ENCODE measurements at regions not wholly inside any gene's neighbourhood (a gene's known extent, or its start where the extent isn't known, plus 50 kb on each side); places are given as distances from the start of the nearest gene placed in this dataset.

DNA sequence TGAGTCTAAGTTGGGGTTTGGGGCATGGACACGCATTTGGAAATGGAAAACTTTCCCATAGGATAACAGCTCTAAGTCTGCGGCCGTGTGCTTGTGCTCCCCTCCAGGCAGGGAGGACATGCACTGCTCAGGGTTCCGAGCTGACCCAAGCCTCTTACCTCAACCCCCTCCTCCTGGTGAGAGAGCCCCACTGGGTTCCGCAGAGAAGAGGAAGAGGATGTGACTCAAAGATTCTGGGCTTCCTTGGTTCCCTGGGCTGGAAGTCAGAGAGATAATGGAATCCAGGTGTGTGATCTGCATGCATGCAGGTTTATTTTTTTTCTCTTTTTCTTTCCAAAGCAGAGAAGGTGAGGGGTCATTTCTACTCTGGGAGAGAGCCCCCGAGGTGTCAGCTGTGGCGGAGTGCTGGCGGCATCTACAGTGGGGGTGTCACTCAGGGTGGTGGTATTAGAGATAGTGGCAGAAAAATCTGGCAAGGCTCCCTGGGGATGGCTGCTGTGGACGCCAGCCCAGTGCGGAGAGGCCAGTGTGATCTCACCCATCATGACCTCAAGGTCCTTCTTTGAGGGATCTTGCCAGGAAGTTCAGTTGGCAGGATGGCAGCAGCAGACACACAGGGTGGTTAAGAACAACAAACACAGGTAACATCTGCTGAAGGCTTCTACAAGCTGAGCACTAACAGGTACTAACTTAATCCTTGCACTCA lies 168.7 kb upstream of the HAND2 start:
- TF ChIP-seq PHF8 (conservative IDR thresholded peaks at IDR 0.05; ENCODE audit: low read depth, low read length) (no peak), TEAD4 (IDR thresholded peaks at IDR 0.05; ENCODE audit: low read depth, low read length) (no peak), POLR2AphosphoS5 (IDR thresholded peaks at IDR 0.05; ENCODE audit: low read depth, low read length) (no peak)
- TF ChIP-seq, protein P1, sequence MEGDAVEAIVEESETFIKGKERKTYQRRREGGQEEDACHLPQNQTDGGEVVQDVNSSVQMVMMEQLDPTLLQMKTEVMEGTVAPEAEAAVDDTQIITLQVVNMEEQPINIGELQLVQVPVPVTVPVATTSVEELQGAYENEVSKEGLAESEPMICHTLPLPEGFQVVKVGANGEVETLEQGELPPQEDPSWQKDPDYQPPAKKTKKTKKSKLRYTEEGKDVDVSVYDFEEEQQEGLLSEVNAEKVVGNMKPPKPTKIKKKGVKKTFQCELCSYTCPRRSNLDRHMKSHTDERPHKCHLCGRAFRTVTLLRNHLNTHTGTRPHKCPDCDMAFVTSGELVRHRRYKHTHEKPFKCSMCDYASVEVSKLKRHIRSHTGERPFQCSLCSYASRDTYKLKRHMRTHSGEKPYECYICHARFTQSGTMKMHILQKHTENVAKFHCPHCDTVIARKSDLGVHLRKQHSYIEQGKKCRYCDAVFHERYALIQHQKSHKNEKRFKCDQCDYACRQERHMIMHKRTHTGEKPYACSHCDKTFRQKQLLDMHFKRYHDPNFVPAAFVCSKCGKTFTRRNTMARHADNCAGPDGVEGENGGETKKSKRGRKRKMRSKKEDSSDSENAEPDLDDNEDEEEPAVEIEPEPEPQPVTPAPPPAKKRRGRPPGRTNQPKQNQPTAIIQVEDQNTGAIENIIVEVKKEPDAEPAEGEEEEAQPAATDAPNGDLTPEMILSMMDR (IDR thresholded peaks at IDR 0.05; ENCODE audit: control extremely low read depth in 1 of 3, insufficient read depth in 1 of 3, low read depth in 1 of 3, low read length in 3 of 3): no peak
- 94% methylated on average over 9 of the region's 10 CpGs; no CpG with 5 or more reads in 1 of the 2 experiments for WGBS, 2 experiments (ENCODE audit: extremely low coverage in 1 of 2, insufficient coverage in 1 of 2, insufficient read length in 1 of 2, insufficient replicate concordance in 2 of 2, low coverage in 1 of 2, low lambda C conversion rate in 2 of 2, missing lambda C conversion rate in 1 of 2)
- Histone ChIP-seq H3K27me3 (replicated peaks in 1 of 4; ENCODE audit: control insufficient read depth in 3 of 4, extremely low read depth in 1 of 4, insufficient read depth in 3 of 4, low read length in 3 of 4) (peaks cover 0 to 1% (median 0%) of the 10 kb centered on the region in 4 experiments; a peak in 1 of 7 replicates), H2BK15ac (ENCODE audit: low read length) (no peak overlapping the region; the same call in 1 of the 2 replicates), H3K56ac (replicated peaks; ENCODE audit: insufficient read length, low read depth, low read length) (no peak overlapping the region), H3K9me3 (ENCODE audit: insufficient read depth in 2 of 2, low read depth in 1 of 2, low read length in 1 of 2) (no peaks in the 10 kb centered on the region), H2AFZ (ENCODE audit: low read length) (no peak overlapping the region; the same call in 1 of the 2 replicates), H2BK12ac (ENCODE audit: low read depth, low read length) (no peak overlapping the region), H3K27ac (ENCODE audit: low read depth, low read length) (no peak overlapping the region), H3K23me2 (ENCODE audit: low read depth, low read length) (no peaks in the 10 kb centered on the region), H3K9ac (replicated peaks in 1 of 4; ENCODE audit: extremely low read depth in 1 of 4, low read depth in 3 of 4, low read length in 3 of 4) (no peak overlapping the region), H4K5ac (ENCODE audit: insufficient read length, low read depth, low read length) (no peak overlapping the region), H3K18ac (ENCODE audit: extremely low read depth, low read length) (no peak overlapping the region), H3K4me3 (ENCODE audit: extremely low read depth in 1 of 4, insufficient read depth in 2 of 4, low read depth in 3 of 4, low read length in 4 of 4) (no peak overlapping the region), H3K4ac (replicated peaks; ENCODE audit: insufficient read length, low read depth, low read length) (no peak overlapping the region), H3K79me1 (ENCODE audit: low read depth, low read length) (no peaks in the 10 kb centered on the region), H3K36me3 (ENCODE audit: control insufficient read depth in 2 of 4, insufficient read depth in 4 of 4, low read length in 3 of 4) (no peaks in the 10 kb centered on the region), H3K79me2 (ENCODE audit: control insufficient read depth in 1 of 2, insufficient read depth in 2 of 2, low read length in 2 of 2) (no peaks in the 10 kb centered on the region), H2BK5ac (ENCODE audit: low read depth, low read length) (no peak overlapping the region), H3K23ac (ENCODE audit: insufficient read length) (no peak overlapping the region), H4K8ac (ENCODE audit: extremely low read depth, insufficient read depth, low read length) (no peak overlapping the region), H2BK120ac (replicated peaks; ENCODE audit: low read depth, low read length) (no peak overlapping the region), H4K20me1 (replicated peaks in 1 of 2; ENCODE audit: control insufficient read depth in 1 of 2, insufficient read depth in 2 of 2, low read length in 2 of 2) (no peaks in the 10 kb centered on the region), H4K91ac (replicated peaks; ENCODE audit: insufficient read length, low read length) (no peak overlapping the region), H2AK5ac (ENCODE audit: low read depth, low read length) (no peak overlapping the region), H3K14ac (ENCODE audit: insufficient read length) (no peak overlapping the region), H2BK20ac (ENCODE audit: low read length) (no peak overlapping the region), H3K4me1 (replicated peaks in 1 of 4; ENCODE audit: control insufficient read depth in 3 of 4, insufficient read depth in 4 of 4, low read length in 3 of 4) (no peaks in the 10 kb centered on the region), H3K4me2 (ENCODE audit: insufficient read depth in 1 of 2, low read depth in 2 of 2, low read length in 2 of 2) (no peak overlapping the region)
- DNase-seq (ENCODE audit: low read depth in 1 of 2, low spot score in 2 of 2): no peak
- ChIA-PET CTCF (ENCODE audit: partially characterized antibody) (interaction anchor here (1.2 kb wide), 1 partner anchor 11 kb away, joined by 4 read pairs; no protein-coding TSS in a partner anchor), POLR2A (ENCODE audit: partially characterized antibody) (no interaction called here)
- FAIRE-seq: no peak
